IPS-18a (cell line): ENCODE measurements at regions not wholly inside any gene's neighbourhood (a gene's known extent, or its start where the extent isn't known, plus 50 kb on each side); places are given as distances from the start of the nearest gene placed in this dataset.

Experiments used
- H3K27ac ChIP-seq: one replicate; pipeline ENCODE4 v1.5.1; 2013; ENCODE audit warnings: low read length
- H3K27me3 ChIP-seq: one replicate; pipeline ENCODE4 v1.6.1; 2013; ENCODE audit warnings: mild to moderate bottlenecking, low read length; ENCODE audit not compliant: control insufficient read depth, insufficient read depth
- H3K36me3 ChIP-seq: one replicate; pipeline ENCODE4 v1.6.1; 2013; ENCODE audit warnings: low read depth, low read length; ENCODE audit not compliant: control insufficient read depth
- H3K4me1 ChIP-seq: one replicate; pipeline ENCODE4 v1.6.1; 2013; ENCODE audit warnings: low read depth, low read length; ENCODE audit not compliant: control insufficient read depth
- H3K4me3 ChIP-seq: one replicate; pipeline ENCODE4 v1.5.1; 2013; ENCODE audit warnings: low read length
- H3K9ac ChIP-seq: one replicate; pipeline ENCODE4 v1.6.1; 2013; ENCODE audit warnings: mild to moderate bottlenecking, low read length, moderate library complexity
- H3K9me3 ChIP-seq: one replicate; pipeline ENCODE4 v1.6.1; 2013; ENCODE audit warnings: low read depth, low read length; ENCODE audit not compliant: control insufficient read depth

DNA sequence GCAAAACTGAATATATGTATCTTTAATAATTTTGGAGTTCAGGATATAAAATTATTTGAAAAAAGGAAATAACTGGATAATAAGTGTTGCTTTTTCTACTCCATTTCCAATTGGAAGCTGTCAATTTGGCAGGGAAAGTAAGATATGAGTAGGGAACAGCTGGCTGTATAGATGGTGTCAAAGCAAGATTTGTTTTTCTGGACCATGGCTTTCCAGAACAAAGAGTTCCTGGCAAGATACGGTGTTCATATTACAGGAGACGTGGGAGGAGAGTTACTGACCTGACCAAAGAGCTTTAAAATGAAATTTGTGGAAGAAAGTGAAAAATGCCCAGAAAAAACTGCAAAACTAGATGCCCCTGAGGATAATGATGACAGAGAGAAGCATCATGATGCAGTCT, 442.7 kb upstream of the KIRREL3 start:
- H3K4me1 ChIP-seq = no peaks in the 10 kb centered on the region
- H3K27me3 ChIP-seq = no peaks in the 10 kb centered on the region
- no peak overlapping the region for H3K9ac ChIP-seq
- H3K4me3 ChIP-seq = no peak overlapping the region
- H3K9me3 ChIP-seq = no peaks in the 10 kb centered on the region
- no peaks in the 10 kb centered on the region for H3K36me3 ChIP-seq
- H3K27ac ChIP-seq = no peak overlapping the region

DNA sequence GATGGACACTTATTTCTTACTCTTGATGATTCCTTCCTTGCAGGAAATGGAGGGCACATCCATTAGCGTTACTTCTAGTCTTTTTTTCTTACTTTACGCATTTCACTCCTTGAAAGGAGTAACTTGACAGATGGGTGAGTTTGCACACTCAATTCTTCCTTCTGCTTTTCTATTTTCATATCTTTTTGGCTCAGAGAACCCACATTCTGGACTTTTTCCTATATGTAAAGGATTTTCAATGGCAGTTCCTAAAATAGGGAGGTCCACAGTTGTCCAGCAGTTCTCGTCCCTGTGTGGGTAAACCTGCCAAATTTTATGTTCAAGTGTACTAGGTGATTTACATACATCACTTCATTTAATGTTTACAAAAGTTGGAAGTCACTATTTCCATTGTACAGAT, 440.0 kb upstream of the KIRREL3 start:
- no peaks in the 10 kb centered on the region for H3K4me1 ChIP-seq
- H3K27me3 ChIP-seq = no peaks in the 10 kb centered on the region
- H3K36me3 ChIP-seq = no peaks in the 10 kb centered on the region
- H3K9ac ChIP-seq = no peak overlapping the region
- no peaks in the 10 kb centered on the region for H3K9me3 ChIP-seq
- H3K4me3 ChIP-seq = no peak overlapping the region
- no peak overlapping the region for H3K27ac ChIP-seq

DNA sequence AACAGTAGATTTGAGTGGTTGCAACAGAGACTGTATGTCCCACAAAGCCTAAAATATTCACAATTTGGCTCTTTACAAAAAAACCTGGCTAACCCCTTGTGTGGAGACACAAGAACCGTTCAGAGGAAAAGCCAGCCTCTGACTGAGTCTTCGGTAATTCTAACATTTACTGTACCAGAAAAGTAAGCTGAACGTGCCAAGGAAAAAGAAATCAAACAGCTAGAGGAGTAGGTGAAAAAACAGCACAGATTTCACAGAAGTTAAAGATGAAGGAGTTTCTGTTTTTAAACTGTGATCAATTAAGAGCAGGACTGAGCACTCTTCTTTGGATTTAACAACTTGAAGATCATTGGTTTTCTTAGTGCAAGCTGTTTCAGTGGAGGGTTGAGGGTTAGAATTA, 424.7 kb upstream of the KIRREL3 start:
- Histone ChIP-seq H3K36me3 (no peaks in the 10 kb centered on the region), H3K9ac (no peak overlapping the region), H3K4me3 (no peak overlapping the region), H3K9me3 (no peaks in the 10 kb centered on the region), H3K27ac (no peak overlapping the region), H3K27me3 (no peaks in the 10 kb centered on the region), H3K4me1 (no peaks in the 10 kb centered on the region)

DNA sequence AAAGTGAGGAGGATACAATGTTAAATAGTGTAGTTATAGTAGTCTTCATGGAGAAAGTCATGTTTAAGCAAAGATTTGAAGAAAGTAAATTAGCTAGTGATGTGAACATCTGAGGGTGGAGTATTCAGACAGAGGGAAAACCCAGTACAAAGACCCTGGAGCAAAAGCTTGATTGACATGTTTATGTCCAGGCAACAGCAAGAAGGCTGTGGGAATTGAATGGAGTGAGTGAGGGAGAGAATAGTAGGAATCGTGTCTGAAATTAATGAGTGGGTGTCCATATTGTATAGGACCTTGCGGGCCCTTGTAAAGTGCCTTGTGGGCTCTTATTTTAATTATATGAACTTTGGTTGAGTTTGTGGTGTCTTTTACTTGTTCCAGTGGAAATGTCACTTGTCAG, 424.1 kb upstream of the KIRREL3 start:
- H3K4me3 ChIP-seq = no peak overlapping the region
- no peaks in the 10 kb centered on the region for H3K27me3 ChIP-seq
- no peaks in the 10 kb centered on the region for H3K4me1 ChIP-seq
- H3K27ac ChIP-seq = no peak overlapping the region
- no peak overlapping the region for H3K9ac ChIP-seq
- H3K9me3 ChIP-seq = no peaks in the 10 kb centered on the region
- H3K36me3 ChIP-seq = no peaks in the 10 kb centered on the region

DNA sequence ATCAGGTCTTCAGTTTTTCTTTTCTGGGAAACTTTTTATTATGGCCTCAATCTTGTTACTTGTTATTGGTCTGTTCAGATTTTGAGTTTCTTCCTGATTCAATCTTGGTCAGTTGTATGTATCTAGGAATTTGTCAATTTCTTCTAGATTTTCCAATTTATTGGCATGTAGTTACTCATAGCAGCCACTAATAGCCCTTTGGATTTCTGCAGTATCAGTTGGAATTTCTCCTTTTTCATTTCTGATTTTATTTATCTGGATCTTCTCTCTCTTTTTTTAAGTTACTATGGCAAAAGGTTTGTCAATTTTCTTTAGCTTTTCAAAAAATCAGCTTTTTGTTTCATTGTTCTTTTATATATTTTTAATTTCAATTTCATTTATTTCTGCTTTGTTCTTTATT, 419.6 kb upstream of the KIRREL3 start:
- Histone ChIP-seq H3K27me3 (no peaks in the 10 kb centered on the region), H3K27ac (no peak overlapping the region), H3K4me3 (no peak overlapping the region), H3K9ac (no peak overlapping the region), H3K36me3 (no peaks in the 10 kb centered on the region), H3K4me1 (no peaks in the 10 kb centered on the region), H3K9me3 (no peaks in the 10 kb centered on the region)

DNA sequence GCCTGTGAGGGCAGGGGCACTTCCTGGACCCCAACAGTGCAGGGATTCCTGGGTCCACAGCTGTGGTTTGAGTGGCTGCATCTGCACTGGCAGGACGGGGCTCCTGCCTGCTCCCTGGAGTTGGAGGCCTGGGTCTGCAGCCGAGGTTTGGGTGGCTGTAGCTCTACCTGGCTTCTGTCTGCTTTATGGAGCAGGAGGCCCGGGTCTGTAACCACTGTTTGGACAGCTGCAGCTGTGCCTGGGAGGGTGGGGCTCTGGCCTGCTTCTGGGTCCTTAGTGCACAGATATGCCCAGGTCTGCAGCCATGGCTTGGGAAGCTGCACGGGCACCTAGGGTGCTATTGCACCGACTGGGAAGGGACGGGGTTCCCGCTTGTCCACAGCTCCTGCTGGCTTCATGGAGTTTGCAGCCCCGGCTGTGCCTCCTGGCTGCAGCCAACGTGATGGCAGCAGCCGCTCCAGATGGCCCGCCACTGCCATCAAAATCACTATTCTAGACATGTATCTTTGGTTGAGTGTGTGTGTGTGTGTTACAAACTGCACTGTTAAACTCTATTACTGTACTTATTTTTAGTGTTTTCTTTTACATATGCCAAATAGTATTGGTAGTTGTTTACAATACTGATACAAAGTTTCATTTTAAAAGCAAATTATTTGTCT, 412.3 kb upstream of the KIRREL3 start:
- Histone ChIP-seq H3K27me3 (no peaks in the 10 kb centered on the region), H3K27ac (no peak overlapping the region), H3K4me3 (no peak overlapping the region), H3K4me1 (no peaks in the 10 kb centered on the region), H3K9ac (no peak overlapping the region), H3K9me3 (no peaks in the 10 kb centered on the region), H3K36me3 (no peaks in the 10 kb centered on the region)

DNA sequence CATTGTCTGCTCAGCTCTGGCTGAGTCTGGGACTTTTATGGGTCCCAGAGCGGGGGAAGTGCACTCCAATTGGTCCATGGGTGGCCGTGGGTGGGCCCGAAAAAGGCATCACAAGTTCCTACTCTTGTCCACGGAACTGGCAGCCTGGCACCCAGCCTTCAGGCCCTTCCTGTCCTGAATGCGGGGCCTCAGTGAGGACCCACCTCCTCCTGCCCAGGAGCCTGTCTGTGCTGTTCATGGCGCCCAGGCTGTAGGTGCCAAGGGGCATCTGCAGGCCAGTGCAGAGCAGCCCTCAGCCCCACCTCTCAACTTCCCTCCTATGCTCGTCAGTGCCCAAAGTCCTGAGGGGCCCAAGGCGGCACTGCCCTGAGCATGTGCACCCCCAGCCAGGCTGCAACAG, 411.7 kb upstream of the KIRREL3 start:
- Histone ChIP-seq H3K36me3 (no peaks in the 10 kb centered on the region), H3K4me1 (no peaks in the 10 kb centered on the region), H3K27ac (no peak overlapping the region), H3K27me3 (no peaks in the 10 kb centered on the region), H3K9me3 (no peaks in the 10 kb centered on the region), H3K9ac (no peak overlapping the region), H3K4me3 (no peak overlapping the region)

DNA sequence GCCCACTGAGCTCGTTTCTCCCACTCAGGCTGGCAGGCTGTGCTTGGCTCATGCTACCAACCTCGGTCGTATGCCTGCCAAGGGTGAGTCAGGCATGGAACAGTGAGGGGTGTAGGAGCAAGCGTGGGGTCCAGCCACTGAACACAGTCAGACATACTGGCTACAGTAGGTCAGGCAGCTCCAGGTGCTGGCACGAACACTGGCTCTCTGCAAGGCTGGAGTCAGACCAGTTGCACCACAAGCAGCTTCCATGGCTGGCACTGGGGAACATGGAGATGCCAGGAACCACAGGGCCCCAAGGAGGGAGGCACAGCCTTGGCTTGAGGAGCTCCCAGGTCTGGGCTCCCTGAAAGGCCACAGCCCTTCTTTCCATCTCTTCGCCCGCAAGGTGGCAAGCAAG, 410.7 kb upstream of the KIRREL3 start:
- Histone ChIP-seq H3K9me3 (no peaks in the 10 kb centered on the region), H3K27ac (no peak overlapping the region), H3K4me1 (no peaks in the 10 kb centered on the region), H3K4me3 (no peak overlapping the region), H3K27me3 (no peaks in the 10 kb centered on the region), H3K36me3 (no peaks in the 10 kb centered on the region), H3K9ac (no peak overlapping the region)

DNA sequence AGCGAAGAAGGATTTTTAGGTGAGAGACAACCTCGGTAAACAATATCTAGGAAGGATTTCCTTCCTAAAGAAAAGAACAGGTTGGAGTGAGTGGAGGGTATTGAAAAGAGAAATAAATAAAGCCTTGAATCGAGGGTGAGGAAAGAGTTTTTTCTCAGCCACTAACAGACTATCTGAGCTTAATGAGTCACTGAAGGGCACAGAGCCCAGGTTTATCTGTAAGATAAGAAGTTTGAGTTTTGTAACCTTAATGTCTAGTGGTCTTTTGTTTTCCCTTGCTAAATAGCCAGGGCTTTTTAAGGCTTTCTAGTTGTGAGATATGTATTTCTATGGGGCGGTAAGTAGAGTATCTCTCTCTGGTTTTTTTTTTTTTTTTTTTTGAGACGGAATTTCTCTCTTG, 394.5 kb upstream of the KIRREL3 start:
- no peak overlapping the region for H3K4me3 ChIP-seq
- H3K36me3 ChIP-seq = no peaks in the 10 kb centered on the region
- peaks cover 15% of the 10 kb centered on the region for H3K4me1 ChIP-seq
- no peak overlapping the region for H3K27ac ChIP-seq
- H3K9me3 ChIP-seq = no peaks in the 10 kb centered on the region
- no peaks in the 10 kb centered on the region for H3K27me3 ChIP-seq
- H3K9ac ChIP-seq = no peak overlapping the region

DNA sequence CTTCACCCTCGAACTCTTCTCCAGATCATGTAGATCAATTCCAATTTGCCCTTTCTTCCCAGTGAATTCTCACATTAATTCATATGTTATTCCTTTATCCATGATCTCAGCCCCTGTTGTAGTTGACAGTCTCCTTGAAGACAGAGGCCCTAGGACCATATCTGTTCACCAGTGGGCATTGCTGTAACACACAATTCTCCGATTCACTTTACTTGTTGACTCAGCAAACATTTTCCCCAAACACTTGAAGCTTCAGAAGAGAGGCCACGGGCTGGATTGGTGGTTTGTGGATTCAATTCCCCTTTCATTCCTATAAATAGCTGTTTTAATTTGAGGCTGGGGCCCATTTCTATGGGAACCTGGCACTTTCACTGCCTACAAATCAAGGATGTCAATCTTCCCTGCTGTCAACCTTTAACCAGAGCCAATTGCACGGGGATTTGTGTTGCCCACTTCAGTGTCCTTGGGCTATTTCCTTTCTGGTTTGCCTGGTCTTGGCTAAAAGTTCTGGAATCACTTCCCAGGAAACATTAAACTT, 393.0 kb upstream of the KIRREL3 start:
- Histone ChIP-seq H3K36me3 (no peaks in the 10 kb centered on the region), H3K4me3 (no peak overlapping the region), H3K9ac (no peak overlapping the region), H3K27ac (no peak overlapping the region), H3K9me3 (no peaks in the 10 kb centered on the region), H3K4me1 (peaks cover 15% of the 10 kb centered on the region), H3K27me3 (no peaks in the 10 kb centered on the region)

DNA sequence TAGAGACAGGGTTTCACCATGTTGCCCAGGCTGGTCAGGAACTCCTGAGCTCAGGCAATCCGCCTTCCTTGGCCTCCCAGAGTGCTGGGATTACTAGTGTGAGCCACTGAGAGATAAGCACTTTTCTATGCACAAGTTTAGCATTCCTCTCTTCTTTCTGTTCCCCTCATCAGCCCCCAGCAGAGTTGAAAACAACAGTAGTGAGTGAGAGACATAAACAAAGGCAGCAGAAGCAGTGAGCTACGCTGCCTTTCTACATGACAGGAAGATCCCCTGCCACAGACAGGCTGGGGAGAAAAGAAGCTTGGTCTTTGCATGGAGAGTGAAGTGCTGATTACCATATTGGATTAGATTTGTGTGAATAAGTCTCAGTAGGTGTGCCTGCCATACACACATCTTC, 392.0 kb upstream of the KIRREL3 start:
- H3K4me1 ChIP-seq = peaks cover 15% of the 10 kb centered on the region
- H3K27me3 ChIP-seq = no peaks in the 10 kb centered on the region
- no peak overlapping the region for H3K4me3 ChIP-seq
- no peaks in the 10 kb centered on the region for H3K36me3 ChIP-seq
- H3K9ac ChIP-seq = no peak overlapping the region
- no peaks in the 10 kb centered on the region for H3K9me3 ChIP-seq
- no peak overlapping the region for H3K27ac ChIP-seq

DNA sequence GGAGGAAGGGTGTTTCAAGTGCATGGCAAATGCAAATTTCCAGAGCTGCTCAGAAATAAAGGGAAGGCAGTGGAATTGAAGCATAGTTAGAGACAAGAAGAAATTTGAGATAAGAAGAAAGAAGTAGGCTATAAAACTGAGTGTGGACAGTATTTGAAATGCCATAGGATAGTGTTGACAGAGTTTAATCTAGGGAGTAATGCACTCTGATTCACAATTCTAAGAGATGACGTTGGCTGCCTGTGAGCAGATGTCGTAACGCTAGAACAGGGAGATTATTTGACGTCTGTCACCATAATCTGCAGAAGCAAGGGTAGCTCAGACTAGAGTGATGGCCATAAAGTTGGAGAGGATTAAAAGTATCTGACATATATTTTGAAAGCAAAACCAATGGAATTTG, 389.9 kb upstream of the KIRREL3 start:
- H3K9me3 ChIP-seq = no peaks in the 10 kb centered on the region
- H3K9ac ChIP-seq = no peak overlapping the region
- no peak overlapping the region for H3K4me3 ChIP-seq

More for the DNA sequence above, 389.9 kb upstream of the KIRREL3 start:
- H3K27ac ChIP-seq = no peak overlapping the region
- H3K27me3 ChIP-seq = no peaks in the 10 kb centered on the region
- H3K36me3 ChIP-seq = no peaks in the 10 kb centered on the region
- H3K4me1 ChIP-seq = peaks cover 15% of the 10 kb centered on the region
